Transverse colon (tissue), 4 donors: ENCODE measurements at regions not wholly inside any gene's neighbourhood (a gene's known extent, or its start where the extent isn't known, plus 50 kb on each side); places are given as distances from the start of the nearest gene placed in this dataset.
"Not testable (repeated sequence)": the region's sequence is repeated elsewhere in the genome, so short reads cannot be mapped to it uniquely, and the experiment has no call there.

Experiments
- DNase-seq: peaks from one replicate; pipeline ENCODE4 v3.0.0-alpha.2; 2019
- H3K27ac ChIP-seq, 4 donors: fragments of 200-600 bp; sonication (generic); 2 replicates each; pipeline ENCODE4 v1.5.1; 2016 to 2018; ENCODE audit warnings: inconsistent platforms in 4 of 4
- H3K27me3 ChIP-seq: fragments of 200-600 bp; sonication (generic); 2 replicates; pipeline ENCODE4 v1.5.1; 2017; ENCODE audit warnings: inconsistent platforms
- H3K36me3 ChIP-seq, 4 donors: fragments of 200-600 bp; sonication (generic); 2 replicates each; pipeline ENCODE4 v1.5.1; 2017 to 2019; ENCODE audit warnings: inconsistent platforms in 4 of 4
- H3K4me1 ChIP-seq, 4 donors: fragments of 200-600 bp; sonication (generic); 2 replicates each; pipeline ENCODE4 v1.5.1; 2017 to 2020; ENCODE audit warnings: inconsistent platforms in 4 of 4
- H3K4me3 ChIP-seq, 4 donors: fragments of 200-600 bp; sonication (generic); 1 replicate in 1 of 4; 2 replicates in 3 of 4; pipeline versions ENCODE4 v1.5.1 to v1.6.1; 2017 to 2019; ENCODE audit warnings: inconsistent platforms in 4 of 4
- H3K9me3 ChIP-seq, 2 donors: fragments of 200-600 bp; sonication (generic); 2 replicates each; pipeline ENCODE4 v1.5.1; 2017 to 2019; ENCODE audit warnings: inconsistent platforms in 2 of 2
- EP300 ChIP-seq: sonication (generic); formaldehyde crosslinking; IDR thresholded peaks from one replicate; pipeline ENCODE4 v1.6.1; 2017; ENCODE audit warnings: antibody characterized with exemption, low read depth
- POLR2A ChIP-seq: fragments of 450-650 bp; IDR thresholded peaks from one replicate; pipeline ENCODE4 v1.6.1; 2016; ENCODE audit warnings: antibody characterized with exemption, mild to moderate bottlenecking, moderate library complexity
- POLR2AphosphoS5 ChIP-seq, 3 donors: sonication (generic); formaldehyde crosslinking; IDR thresholded peaks; one replicate each; pipeline ENCODE4 v1.6.1; 2016; ENCODE audit warnings: antibody characterized with exemption in 3 of 3
- WGBS, 2 donors: methylation state at CpG; one replicate each; pipeline ENCODE4 v1.1.5; 2018; ENCODE audit warnings: low coverage in 1 of 2; 5-methylcytosine and 5-hydroxymethylcytosine counted together
- in situ Hi-C, 4 donors: fragments of 200-750 bp; cut with MboI; loops; one replicate each; pipeline versions ENCODE4 v1.15.0 to v1.15.1; 2017; ENCODE audit warnings: low sequenced_read_pairs in 3 of 4, low pct_ligation_motif_present in 1 of 4, low pct_unique_long_range_greater_than_20kb in 1 of 4
- intact Hi-C: fragments of 100-400 bp; cut with DNase I; formaldehyde crosslinking; loops from one replicate; pipeline ENCODE4 v1.15.1; 2023; ENCODE audit warnings: low total_unique reads
- TF ChIP-seq, protein P1 (sequence below), 5 experiments: fragments of 200-600 bp in 3 of 5; fragments of 450-650 bp in 2 of 5; sonication (generic) in 3 of 5; IDR thresholded peaks; 1 replicate in 2 of 5; 2 replicates in 3 of 5; pipeline ENCODE4 v1.5.1; 2016 to 2017; ENCODE audit warnings: antibody characterized with exemption in 5 of 5, inconsistent platforms in 3 of 5, mild to moderate bottlenecking in 2 of 5, moderate library complexity in 1 of 5

DNA sequence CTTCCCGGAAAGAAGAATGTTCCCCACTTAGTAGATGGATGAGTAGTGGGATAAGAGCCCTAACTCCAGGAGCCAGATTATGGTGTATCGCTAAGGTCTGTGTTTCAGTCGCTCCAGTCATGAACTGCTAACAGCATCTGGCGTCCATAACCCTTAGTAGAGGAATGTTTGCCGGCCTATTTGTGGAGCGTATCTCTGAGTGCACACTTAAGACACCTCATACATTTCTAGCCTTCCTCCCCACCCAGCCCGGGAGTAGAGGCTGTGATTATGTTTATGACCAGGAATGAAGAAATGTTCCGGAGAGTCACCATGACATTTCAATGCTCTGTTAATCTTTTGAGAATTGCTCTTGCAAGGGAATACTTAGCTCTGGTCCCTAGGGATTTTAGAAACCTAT is 251.1 kb upstream of the SOX4 start:
- intact Hi-C loops, result no loop called here
- H3K36me3 ChIP-seq, result no peaks in the 10 kb centered on the region
- no peak overlapping the region for H3K4me3 ChIP-seq
- WGBS, 2 donors, result 71 to 74% methylated on average over 6 to 8 of the region's 8 CpGs
- H3K27me3 ChIP-seq, result no peaks in the 10 kb centered on the region
- in situ Hi-C loops, result no loop called here
- H3K9me3 ChIP-seq, result no peaks in the 10 kb centered on the region
- no peak for DNase-seq
- no peak overlapping the region for H3K27ac ChIP-seq
- TF ChIP-seq POLR2AphosphoS5 (IDR thresholded peaks at IDR 0.05), result no peak
- TF ChIP-seq, protein P1, sequence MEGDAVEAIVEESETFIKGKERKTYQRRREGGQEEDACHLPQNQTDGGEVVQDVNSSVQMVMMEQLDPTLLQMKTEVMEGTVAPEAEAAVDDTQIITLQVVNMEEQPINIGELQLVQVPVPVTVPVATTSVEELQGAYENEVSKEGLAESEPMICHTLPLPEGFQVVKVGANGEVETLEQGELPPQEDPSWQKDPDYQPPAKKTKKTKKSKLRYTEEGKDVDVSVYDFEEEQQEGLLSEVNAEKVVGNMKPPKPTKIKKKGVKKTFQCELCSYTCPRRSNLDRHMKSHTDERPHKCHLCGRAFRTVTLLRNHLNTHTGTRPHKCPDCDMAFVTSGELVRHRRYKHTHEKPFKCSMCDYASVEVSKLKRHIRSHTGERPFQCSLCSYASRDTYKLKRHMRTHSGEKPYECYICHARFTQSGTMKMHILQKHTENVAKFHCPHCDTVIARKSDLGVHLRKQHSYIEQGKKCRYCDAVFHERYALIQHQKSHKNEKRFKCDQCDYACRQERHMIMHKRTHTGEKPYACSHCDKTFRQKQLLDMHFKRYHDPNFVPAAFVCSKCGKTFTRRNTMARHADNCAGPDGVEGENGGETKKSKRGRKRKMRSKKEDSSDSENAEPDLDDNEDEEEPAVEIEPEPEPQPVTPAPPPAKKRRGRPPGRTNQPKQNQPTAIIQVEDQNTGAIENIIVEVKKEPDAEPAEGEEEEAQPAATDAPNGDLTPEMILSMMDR (IDR thresholded peaks at IDR 0.05), result no peak
- TF ChIP-seq EP300, result no peak
- TF ChIP-seq POLR2A, result no peak
- no peaks in the 10 kb centered on the region for H3K4me1 ChIP-seq

DNA sequence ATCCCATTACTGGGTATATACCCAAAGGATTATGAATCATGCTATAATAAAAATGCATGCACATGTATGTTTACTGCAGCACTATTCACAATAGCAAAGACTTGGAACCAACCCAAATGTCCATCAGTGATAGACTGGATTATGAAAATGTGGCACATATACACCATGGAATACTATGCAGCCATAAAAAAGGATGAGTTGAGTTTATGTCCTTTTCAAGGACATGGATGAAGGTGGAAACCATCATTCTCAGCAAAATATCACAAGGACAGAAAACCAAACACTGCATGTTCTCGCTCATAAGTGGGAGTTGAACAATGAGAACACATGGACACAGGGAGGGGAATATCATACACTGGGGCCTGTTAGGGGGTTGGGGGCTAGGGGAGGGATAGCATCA is 247.8 kb upstream of the SOX4 start:
- DNase-seq, in situ Hi-C loops, H3K4me3 ChIP-seq, H3K27me3 ChIP-seq, H3K4me1 ChIP-seq, intact Hi-C loops, H3K27ac ChIP-seq, H3K9me3 ChIP-seq, H3K36me3 ChIP-seq: not testable (repeated sequence)
- 95 to 100% methylated on average over 1 of the region's 1 CpG for WGBS, 2 donors

DNA sequence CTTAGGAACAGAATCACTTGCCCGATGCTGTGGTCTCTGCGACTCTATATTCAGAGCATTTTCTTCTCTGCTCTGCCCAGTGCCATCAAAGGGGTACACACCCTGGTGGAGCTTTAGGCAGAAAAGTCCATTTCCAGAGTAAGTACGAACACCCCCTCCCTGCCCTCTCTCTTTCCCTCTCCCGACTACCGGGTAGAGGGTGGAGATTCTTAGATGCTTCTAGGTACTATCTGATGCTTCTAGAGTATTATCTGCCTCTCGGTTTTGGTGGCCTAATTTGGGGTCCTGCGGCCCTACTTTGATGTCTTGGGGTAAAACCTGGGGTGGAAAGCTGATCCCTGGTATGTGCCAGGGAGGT is 245.4 kb upstream of the SOX4 start:
- in situ Hi-C loops (no loop called here), intact Hi-C loops (no loop called here)
- no peaks in the 10 kb centered on the region for H3K27me3 ChIP-seq
- H3K27ac ChIP-seq, result no peak overlapping the region
- H3K4me3 ChIP-seq, result no peak overlapping the region
- TF ChIP-seq POLR2AphosphoS5 (IDR thresholded peaks at IDR 0.05), result no peak
- no peak for TF ChIP-seq POLR2A
- TF ChIP-seq EP300, result no peak
- TF ChIP-seq, protein P1 (IDR thresholded peaks at IDR 0.05), result no peak
- H3K36me3 ChIP-seq, result no peaks in the 10 kb centered on the region
- H3K4me1 ChIP-seq, result peaks cover 0 to 5% (median 0%) of the 10 kb centered on the region in 4 donors
- WGBS, 2 donors, result 90 to 91% methylated on average over 5 to 7 of the region's 7 CpGs
- no peak for DNase-seq
- no peaks in the 10 kb centered on the region for H3K9me3 ChIP-seq

DNA sequence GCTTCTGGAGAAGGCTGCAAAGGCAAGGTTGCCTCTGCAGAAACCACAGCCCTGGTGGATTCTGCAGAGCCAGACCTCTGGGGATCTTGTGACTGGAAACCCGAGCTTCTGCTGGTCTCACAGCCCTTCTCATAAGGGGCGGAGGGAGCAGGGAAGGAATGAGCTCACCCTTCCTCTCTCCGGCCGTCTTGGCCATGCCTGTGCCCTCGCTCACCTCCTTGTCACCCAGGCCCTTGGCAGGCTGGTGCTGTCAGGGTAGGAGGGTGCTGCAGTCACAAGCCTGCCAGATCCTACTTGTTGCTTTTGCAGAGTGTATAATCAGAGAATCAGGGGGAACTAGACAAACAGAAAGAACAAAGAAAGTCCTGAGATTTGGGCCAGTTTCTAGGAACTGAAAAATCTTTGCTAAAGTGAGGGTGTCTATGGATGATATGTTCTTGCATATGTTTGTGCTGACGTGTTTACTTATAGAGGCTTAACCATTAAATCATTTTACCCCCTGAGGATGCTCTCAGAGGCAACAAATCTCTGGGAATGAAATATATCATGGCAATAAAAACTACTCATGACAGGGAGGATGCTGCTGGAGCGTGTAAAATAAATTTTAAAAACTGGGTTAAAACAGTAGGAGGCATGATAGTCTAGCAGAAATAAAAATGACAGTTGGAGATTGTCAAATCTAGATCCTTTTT is 244.9 kb upstream of the SOX4 start:
- H3K27ac ChIP-seq, result no peak overlapping the region
- in situ Hi-C loops (no loop called here), intact Hi-C loops (no loop called here)
- WGBS, 2 donors, result 52 to 55% methylated on average over 5 to 6 of the region's 7 CpGs
- TF ChIP-seq EP300 (no peak), POLR2AphosphoS5 (IDR thresholded peaks at IDR 0.05) (no peak), POLR2A (no peak)
- TF ChIP-seq, protein P1 (IDR thresholded peaks at IDR 0.05), result no peak
- H3K4me1 ChIP-seq, result peaks cover 0 to 5% (median 0%) of the 10 kb centered on the region in 4 donors
- H3K36me3 ChIP-seq, result no peaks in the 10 kb centered on the region
- no peak for DNase-seq
- H3K27me3 ChIP-seq, result no peaks in the 10 kb centered on the region
- no peaks in the 10 kb centered on the region for H3K9me3 ChIP-seq
- no peak overlapping the region for H3K4me3 ChIP-seq

DNA sequence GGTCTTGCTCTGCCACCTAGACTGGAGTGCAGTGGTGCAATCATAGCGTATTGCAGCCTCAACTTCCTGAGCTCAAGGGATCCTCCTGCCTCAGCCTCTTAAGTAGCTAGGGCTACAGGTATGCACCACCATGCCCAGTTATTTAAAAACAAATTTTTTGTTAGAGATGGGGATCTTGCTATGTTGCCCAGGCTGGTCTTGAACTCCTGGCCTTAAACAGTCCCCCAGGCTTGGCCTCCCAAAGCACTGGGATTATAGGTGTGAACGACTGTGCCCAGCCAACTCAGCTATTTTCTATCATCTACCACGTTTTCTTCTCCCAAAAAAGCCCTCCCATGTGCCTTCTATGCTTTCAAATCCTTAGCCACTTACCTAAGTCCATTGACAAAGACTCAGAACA is 243.7 kb upstream of the SOX4 start:
- H3K9me3 ChIP-seq, result no peaks in the 10 kb centered on the region
- H3K27me3 ChIP-seq, result no peaks in the 10 kb centered on the region
- no peaks in the 10 kb centered on the region for H3K36me3 ChIP-seq
- no peak for DNase-seq
- intact Hi-C loops (no loop called here), in situ Hi-C loops (no loop called here)
- peaks cover 0 to 5% (median 1%) of the 10 kb centered on the region in 4 donors for H3K4me1 ChIP-seq
- TF ChIP-seq POLR2AphosphoS5 (IDR thresholded peaks at IDR 0.05) (no peak), EP300 (no peak), POLR2A (no peak)
- TF ChIP-seq, protein P1 (IDR thresholded peaks at IDR 0.05), result no peak
- H3K4me3 ChIP-seq, result no peak overlapping the region
- WGBS, 2 donors, result 79% methylated on average over 3 of the region's 3 CpGs; no CpG with 5 or more reads in 1 of the 2 donors
- H3K27ac ChIP-seq, result no peak overlapping the region
